ENCODE measurements at regions not wholly inside any gene's neighbourhood (a gene's known extent, or its start where the extent isn't known, plus 50 kb on each side); places are given as distances from the start of the nearest gene placed in this dataset.

DNA sequence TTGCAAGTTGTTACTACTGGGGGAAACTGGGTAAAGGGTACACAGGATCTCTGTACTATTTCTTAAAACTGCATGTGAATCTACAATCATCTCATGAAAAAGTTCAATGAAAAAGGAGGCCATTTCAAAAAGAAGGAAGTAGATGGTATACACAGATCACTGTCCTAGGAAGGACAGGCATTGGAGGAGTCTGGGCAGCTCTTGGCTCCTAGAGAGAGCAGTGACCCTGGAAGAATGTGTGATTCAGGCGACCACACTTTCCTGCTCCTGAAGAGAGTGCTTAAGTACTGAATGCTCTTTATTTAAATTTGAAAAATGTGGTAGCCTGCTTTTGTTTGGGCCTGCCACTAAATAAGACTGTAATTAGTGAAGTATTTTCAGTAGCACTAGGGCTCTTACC lies 318.1 kb upstream of the CASK start:
- no peak overlapping the region for H3K27ac ChIP-seq (ENCODE audit: low read depth in 1 of 2, low read length in 2 of 2)
- DNase-seq (no peak), ATAC-seq (ENCODE audit: poor library complexity) (no peak)
- Mint-ChIP-seq H3K36me3 (ENCODE audit: low read depth) (no peaks in the 10 kb centered on the region), H3K4me1 (ENCODE audit: low read depth) (peaks cover 5% of the 10 kb centered on the region), H3K27ac (no peak overlapping the region), H3K4me3 (no peak overlapping the region), H3K9me3 (no peaks in the 10 kb centered on the region), H3K27me3 (no peaks in the 10 kb centered on the region)
- intact Hi-C loops (cut with DNase I, micrococcal nuclease) = no loop called here
- H3K4me3 ChIP-seq (ENCODE audit: low read length) = no peak overlapping the region
- H3K4me1 ChIP-seq (ENCODE audit: insufficient read depth, low read length) = no peaks in the 10 kb centered on the region
- CTCF ChIA-PET = no interaction called here
- TF ChIP-seq, protein P1, sequence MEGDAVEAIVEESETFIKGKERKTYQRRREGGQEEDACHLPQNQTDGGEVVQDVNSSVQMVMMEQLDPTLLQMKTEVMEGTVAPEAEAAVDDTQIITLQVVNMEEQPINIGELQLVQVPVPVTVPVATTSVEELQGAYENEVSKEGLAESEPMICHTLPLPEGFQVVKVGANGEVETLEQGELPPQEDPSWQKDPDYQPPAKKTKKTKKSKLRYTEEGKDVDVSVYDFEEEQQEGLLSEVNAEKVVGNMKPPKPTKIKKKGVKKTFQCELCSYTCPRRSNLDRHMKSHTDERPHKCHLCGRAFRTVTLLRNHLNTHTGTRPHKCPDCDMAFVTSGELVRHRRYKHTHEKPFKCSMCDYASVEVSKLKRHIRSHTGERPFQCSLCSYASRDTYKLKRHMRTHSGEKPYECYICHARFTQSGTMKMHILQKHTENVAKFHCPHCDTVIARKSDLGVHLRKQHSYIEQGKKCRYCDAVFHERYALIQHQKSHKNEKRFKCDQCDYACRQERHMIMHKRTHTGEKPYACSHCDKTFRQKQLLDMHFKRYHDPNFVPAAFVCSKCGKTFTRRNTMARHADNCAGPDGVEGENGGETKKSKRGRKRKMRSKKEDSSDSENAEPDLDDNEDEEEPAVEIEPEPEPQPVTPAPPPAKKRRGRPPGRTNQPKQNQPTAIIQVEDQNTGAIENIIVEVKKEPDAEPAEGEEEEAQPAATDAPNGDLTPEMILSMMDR (IDR thresholded peaks at IDR 0.05) = no peak
- H3K27me3 ChIP-seq (ENCODE audit: control insufficient read depth in 1 of 2, insufficient read depth in 2 of 2, low read length in 2 of 2) = no peaks in the 10 kb centered on the region
- H3K36me3 ChIP-seq (ENCODE audit: insufficient read depth, low read length) = no peaks in the 10 kb centered on the region
- POLR2A ChIA-PET = no interaction called here
- H3K9me3 ChIP-seq (ENCODE audit: control insufficient read depth in 1 of 2, insufficient read depth in 1 of 2, low read length in 2 of 2) = no peaks in the 10 kb centered on the region

DNA sequence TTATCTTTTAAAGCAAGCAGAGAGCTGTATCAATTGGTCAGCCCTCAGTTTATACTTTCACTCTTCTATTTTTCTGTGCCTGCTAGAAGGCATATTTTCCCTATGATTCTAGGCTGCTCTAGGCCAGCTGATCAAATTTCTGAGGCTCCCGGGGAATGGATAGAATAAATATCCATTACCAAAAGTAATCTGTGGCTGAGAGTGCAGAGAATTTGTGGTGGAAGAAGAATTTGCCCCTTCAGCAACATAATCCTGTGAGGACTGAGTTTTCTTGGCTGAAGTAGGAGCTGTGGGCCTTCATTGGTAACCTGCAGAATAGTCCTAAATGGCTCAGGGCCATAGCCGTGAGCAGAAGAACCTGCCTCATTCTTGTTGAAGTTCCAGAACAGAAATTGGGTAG lies 314.6 kb upstream of the CASK start:
- Mint-ChIP-seq H3K4me3 (no peak overlapping the region), H3K4me1 (ENCODE audit: low read depth) (peaks cover 5% of the 10 kb centered on the region), H3K27me3 (no peaks in the 10 kb centered on the region), H3K27ac (no peak overlapping the region), H3K36me3 (ENCODE audit: low read depth) (no peaks in the 10 kb centered on the region), H3K9me3 (no peaks in the 10 kb centered on the region)
- ChIA-PET CTCF (no interaction called here), POLR2A (no interaction called here)
- no peak for DNase-seq
- H3K4me3 ChIP-seq (ENCODE audit: low read length) = no peak overlapping the region
- TF ChIP-seq, protein P1 (IDR thresholded peaks at IDR 0.05) = no peak
- H3K4me1 ChIP-seq (ENCODE audit: insufficient read depth, low read length) = no peaks in the 10 kb centered on the region
- no peaks in the 10 kb centered on the region for H3K27me3 ChIP-seq (ENCODE audit: control insufficient read depth in 1 of 2, insufficient read depth in 2 of 2, low read length in 2 of 2)
- ATAC-seq (ENCODE audit: poor library complexity) = no peak
- H3K9me3 ChIP-seq (ENCODE audit: control insufficient read depth in 1 of 2, insufficient read depth in 1 of 2, low read length in 2 of 2) = no peaks in the 10 kb centered on the region
- H3K36me3 ChIP-seq (ENCODE audit: insufficient read depth, low read length) = no peaks in the 10 kb centered on the region
- no peak overlapping the region for H3K27ac ChIP-seq (ENCODE audit: low read depth in 1 of 2, low read length in 2 of 2)
- intact Hi-C loops (cut with DNase I, micrococcal nuclease) = no loop called here

DNA sequence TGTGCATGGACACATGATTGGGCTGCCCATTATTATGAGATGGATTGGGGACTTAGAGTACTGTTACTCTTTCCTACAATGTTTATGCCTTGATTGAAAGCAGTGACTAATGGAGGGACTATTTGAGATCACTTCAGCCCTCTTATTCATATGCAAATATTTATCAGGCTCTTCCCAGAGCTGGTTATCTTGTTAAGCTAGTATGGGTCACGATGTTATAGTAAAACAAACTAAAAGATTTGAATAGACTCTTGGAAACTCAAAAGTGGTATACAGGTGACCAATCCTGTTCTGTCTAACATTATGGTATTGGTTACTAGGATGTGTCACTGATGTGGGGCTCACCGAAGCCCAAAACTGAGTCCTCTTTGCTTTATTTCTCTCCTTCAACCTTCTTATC lies 306.2 kb upstream of the CASK start:
- intact Hi-C loops (cut with DNase I, micrococcal nuclease) = no loop called here
- Histone ChIP-seq H3K27me3 (ENCODE audit: control insufficient read depth in 1 of 2, insufficient read depth in 2 of 2, low read length in 2 of 2) (no peaks in the 10 kb centered on the region), H3K4me3 (ENCODE audit: low read length) (no peak overlapping the region), H3K36me3 (ENCODE audit: insufficient read depth, low read length) (no peaks in the 10 kb centered on the region), H3K4me1 (ENCODE audit: insufficient read depth, low read length) (no peaks in the 10 kb centered on the region), H3K9me3 (ENCODE audit: control insufficient read depth in 1 of 2, insufficient read depth in 1 of 2, low read length in 2 of 2) (peaks cover 0 to 4% of the 10 kb centered on the region in 2 experiments), H3K27ac (ENCODE audit: low read depth in 1 of 2, low read length in 2 of 2) (no peak overlapping the region)
- TF ChIP-seq, protein P1 (IDR thresholded peaks at IDR 0.05) = no peak
- Mint-ChIP-seq H3K4me1 (ENCODE audit: low read depth) (no peaks in the 10 kb centered on the region), H3K9me3 (peaks cover 8% of the 10 kb centered on the region), H3K36me3 (ENCODE audit: low read depth) (no peaks in the 10 kb centered on the region), H3K27me3 (no peaks in the 10 kb centered on the region), H3K4me3 (no peak overlapping the region), H3K27ac (no peak overlapping the region)
- POLR2A ChIA-PET = no interaction called here
- CTCF ChIA-PET = no interaction called here
- ATAC-seq (ENCODE audit: poor library complexity) (no peak), DNase-seq (no peak)

All from CD4-positive, alpha-beta T cell (primary cell).